Right ventricle myocardium inferior (tissue), 1 donor: ENCODE measurements at regions not wholly inside any gene's neighbourhood (a gene's known extent, or its start where the extent isn't known, plus 50 kb on each side); places are given as distances from the start of the nearest gene placed in this dataset.
"Not testable (repeated sequence)": the region's sequence is repeated elsewhere in the genome, so short reads cannot be mapped to it uniquely, and the experiment has no call there.

Source experiments
- ATAC-seq: fragments of 200-7000 bp; cut with Tn5 transposase; one replicate; pipeline ENCODE4 v1.9.1; 2020; ENCODE audit warnings: mild to moderate bottlenecking, moderate library complexity
- DNase-seq: peaks from one replicate; pipeline ENCODE4 v3.0.0; 2021; ENCODE audit errors: missing footprints
- intact Hi-C: fragments of 100-400 bp; cut with DNase I; formaldehyde crosslinking; loops from one replicate; pipeline ENCODE4 v1.11.0; 2022
- donor health status: DM: no; HTN: yes; CAD: no; lungs with severe emphysema.

- ATAC-seq (no peak), DNase-seq (no peak)
- intact Hi-C loops = no loop called here
Measured at GRCh38 chr5:83817591-83817990, 96.9 kb upstream of the HAPLN1 start.

GRCh38 chr5:83815661-83816060, 95.0 kb upstream of the HAPLN1 start:
- ATAC-seq (no peak), DNase-seq (no peak)
- intact Hi-C loops = no loop called here

- intact Hi-C loops = no loop called here
- ATAC-seq = no peak
Measured at GRCh38 chr5:83810511-83810910, 89.9 kb upstream of the HAPLN1 start.

GRCh38 chr5:83802686-83803085, 82.0 kb upstream of the HAPLN1 start:
- ATAC-seq = no peak
- intact Hi-C loops = no loop called here
- DNase-seq = no peak

More at GRCh38 chr5:83810511-83810910, 89.9 kb upstream of the HAPLN1 start:
- DNase-seq = no peak

- ATAC-seq = no peak
- intact Hi-C loops = no loop called here
- DNase-seq = no peak
Measured at GRCh38 chr5:83800201-83800600, 79.5 kb upstream of the HAPLN1 start.

GRCh38 chr5:83799020-83799419, 78.4 kb upstream of the HAPLN1 start:
- DNase-seq, intact Hi-C loops, ATAC-seq: not testable (repeated sequence)

- intact Hi-C loops = no loop called here
- no peak for DNase-seq
- no peak for ATAC-seq
Measured at GRCh38 chr5:83789371-83789770, 68.7 kb upstream of the HAPLN1 start.

GRCh38 chr5:83787631-83788030, 67.0 kb upstream of the HAPLN1 start:
- DNase-seq (no peak), ATAC-seq (no peak)
- intact Hi-C loops = no loop called here

GRCh38 chr5:83785176-83785668, 64.6 kb upstream of the HAPLN1 start:
- DNase-seq (no peak), ATAC-seq (no peak)
- intact Hi-C loops = no loop called here

- DNase-seq = no peak
- ATAC-seq = no peak
- intact Hi-C loops = no loop called here
Measured at GRCh38 chr5:83780699-83781350, 60.2 kb upstream of the HAPLN1 start.

- intact Hi-C loops = no loop called here
- ATAC-seq (no peak), DNase-seq (no peak)
Measured at GRCh38 chr5:83777856-83778255, 57.2 kb upstream of the HAPLN1 start.

- intact Hi-C loops = no loop called here
- DNase-seq (no peak), ATAC-seq (no peak)
Measured at GRCh38 chr5:83776437-83777031, 55.9 kb upstream of the HAPLN1 start.
